ENCODE measurements at regions not wholly inside any gene's neighbourhood (a gene's known extent, or its start where the extent isn't known, plus 50 kb on each side); places are given as distances from the start of the nearest gene placed in this dataset.

DNA sequence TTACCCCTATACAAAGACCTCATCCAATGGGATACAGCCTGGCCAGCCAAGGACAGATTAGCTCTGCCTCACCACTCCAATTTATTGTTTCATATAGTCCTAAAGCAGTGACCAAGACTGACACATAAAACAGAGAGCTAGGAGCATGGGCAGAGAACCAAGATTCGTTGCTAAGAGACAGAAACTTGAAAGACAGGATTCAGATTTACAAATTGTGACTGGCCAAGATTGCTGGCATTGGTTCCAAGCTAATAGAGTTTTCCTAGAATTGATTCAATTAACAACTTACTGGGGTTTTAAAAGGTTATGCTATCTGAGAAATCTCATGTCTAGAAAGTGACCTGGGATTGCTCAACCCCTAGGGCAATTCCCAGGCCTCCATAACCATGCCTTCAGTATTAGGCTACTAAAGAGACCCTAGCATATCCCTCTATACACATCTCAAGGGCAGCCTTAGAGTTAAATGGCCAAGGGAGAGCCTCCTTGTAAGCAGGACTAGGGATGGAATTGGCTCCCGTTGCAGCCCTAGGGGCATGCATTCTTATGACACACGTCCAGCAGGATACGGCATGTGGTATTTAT, 75.6 kb downstream of the ICOS start:
- no peak for DNase-seq (ENCODE audit: low read depth in 2 of 2)

DNA sequence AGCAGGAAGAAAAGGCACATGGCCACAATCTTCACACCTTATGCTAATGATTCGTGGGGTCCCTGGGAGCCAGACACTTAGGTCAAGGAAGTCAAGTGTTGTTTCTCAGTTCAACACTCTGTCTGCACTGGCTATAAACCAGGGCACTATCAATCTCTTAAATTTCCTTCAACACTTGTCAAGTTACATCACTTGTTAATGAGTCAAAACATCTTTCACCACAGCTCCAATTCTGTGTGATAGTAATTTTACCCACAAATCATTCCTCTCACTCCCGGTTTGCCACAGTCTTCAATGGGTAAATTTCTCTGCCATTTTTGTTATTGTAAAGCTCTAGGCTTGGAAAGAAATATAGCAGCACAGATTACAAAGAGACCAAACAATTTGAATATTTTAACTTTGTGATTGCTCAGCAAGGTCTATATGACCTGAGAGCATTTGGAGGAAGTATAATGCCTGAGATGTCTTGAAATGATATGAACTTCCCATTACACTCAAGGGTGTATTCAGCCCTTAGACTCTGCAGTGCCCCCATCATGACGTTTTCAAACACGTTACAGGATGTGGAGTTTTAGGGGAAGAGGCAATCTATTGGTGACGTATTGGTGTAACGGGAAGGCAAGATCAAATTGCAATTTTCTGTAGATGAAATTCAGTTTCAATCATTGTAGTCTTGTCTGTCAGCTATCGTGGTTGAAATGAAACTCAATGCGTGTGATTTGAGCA, 78.7 kb downstream of the ICOS start:
- no peak for DNase-seq (ENCODE audit: low read depth in 2 of 2)

DNA sequence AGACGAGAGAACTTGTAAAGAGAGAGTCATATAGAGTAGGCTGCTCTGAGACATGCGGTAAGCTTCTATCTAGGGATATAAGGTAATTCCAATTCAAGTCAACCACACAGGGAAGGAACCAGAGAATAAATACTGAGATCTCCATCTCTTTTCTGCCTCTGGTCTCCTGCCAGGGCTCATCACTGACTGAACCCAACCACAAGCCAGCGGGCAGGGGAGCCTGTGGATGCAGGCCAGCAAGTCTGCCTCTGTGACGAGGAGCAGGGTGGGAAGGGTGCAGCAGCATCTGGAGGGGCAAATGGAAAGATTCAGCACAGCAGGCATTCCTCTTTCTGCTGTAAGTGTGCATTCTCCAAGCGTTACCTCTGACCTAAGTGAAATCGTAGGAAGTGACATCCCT, 82.2 kb downstream of the ICOS start:
- no peak for DNase-seq (ENCODE audit: low read depth in 2 of 2)

DNA sequence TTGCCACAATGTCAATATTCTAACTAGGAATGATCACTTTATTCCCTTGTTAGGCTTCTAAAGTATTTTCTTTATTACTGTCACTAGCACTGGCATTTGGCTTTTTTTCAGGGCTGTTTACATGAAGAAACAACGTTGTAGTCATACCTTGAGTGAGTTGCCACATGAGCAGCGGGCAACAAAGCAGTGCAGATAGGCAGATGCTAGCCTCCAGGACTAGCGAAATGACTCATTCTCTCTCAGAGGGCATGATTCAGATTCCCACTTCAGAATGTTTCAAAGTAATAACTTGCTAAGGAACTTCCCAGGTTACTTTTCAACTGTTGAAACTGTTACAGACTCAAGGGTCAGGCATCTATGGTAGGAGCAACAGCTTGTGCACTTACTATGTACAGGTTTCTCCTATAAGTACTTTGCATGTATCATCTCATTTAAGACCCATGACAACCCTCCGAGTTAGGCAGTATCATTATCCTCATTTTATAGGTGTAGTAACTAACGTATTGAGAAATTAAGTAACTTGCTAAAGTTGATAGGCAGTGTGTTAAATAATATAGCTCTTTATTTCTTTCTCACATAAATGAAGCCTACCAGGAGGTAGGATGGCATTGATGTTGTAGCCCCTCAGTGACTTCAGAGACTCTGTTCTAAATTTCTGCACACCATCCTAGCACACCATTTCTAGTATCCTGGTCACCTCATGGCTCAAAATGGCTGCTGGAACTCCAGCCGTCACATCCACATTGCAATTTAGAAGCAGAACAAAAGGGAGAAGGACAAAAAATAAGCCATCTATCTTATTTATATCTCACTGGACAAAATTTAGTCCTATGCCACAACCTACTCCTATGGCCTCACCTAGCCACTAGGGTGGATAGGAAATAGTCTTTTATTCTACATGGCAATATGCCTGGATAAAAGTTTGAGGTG, 83.3 kb downstream of the ICOS start:
- peak; percentile 33 to 60 for DNase-seq (ENCODE audit: low read depth in 2 of 2)

DNA sequence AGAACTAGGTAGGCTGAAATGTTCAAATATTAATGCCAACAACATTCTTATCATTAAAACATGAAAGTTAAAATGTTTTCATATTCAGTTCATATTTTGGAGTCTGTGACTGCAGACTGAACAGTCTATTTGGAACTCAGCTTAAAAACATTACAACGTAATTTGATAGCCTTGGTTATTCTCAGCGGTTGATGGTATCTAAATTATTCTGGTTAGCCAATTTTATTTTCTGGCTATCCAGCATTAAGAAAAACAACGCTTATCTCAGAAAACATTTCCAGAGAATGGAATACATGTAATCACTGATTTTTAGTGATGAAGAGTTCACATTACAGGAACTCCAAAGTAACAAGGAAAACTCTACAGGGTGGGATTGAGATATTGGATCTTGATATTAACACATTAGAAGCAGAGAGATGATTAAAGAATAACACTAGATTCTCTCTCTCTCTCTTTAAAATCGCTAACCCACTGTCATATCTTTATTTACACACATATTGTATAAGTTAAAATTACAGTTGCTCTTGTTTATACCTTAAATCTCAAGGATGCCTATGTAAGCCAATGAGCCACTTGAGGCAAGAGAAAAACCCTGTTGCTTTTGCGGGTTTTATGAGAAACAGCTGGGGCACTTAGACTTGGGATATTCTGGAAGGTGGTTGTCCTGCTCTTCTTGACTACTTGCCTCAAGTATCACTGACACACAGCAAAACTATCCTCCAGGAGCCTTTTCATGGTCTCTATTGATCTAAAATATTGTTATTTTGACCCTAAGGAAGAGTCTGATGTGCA, 84.9 kb downstream of the ICOS start:
- DNase-seq (ENCODE audit: low read depth in 2 of 2) = no peak

DNA sequence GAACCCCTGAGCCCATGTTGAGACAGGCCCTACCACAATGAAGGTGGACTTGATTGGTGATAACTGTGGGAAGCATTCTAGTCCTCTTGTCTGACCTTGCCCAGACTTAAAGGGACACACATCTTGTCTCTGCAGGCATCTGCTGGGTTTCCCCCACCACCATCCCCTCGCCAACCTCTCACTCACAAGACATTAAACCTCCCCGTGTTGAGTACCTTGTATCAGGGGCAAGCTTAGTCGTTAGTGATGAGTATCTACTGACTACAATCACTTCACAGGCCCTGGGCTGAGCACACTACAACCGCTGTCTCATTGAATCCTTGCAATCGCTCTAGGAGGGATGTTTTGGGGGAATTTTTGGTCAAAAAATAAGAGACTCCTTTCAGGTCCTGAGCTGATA, 86.0 kb downstream of the ICOS start:
- no peak for DNase-seq (ENCODE audit: low read depth in 2 of 2)

DNA sequence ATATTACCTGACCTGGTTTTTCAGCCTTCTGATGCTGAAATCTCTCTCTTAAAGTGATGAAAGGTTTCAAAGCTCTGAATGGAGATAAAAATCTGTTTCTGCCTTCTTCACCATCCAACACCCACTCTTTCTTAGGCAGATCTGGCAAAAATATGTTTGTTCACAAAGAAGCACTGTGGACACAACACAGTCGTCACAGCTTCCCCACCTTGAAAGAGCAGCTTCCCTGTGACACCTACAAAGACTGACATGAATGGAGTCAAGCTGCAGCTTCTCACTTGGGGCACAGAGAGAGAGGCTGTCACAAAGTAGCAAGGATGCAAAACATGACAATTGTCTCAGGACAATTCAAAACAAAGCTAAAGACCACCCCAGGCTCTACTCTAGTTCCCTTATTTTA, 86.5 kb downstream of the ICOS start:
- no peak for DNase-seq (ENCODE audit: low read depth in 2 of 2)

DNA sequence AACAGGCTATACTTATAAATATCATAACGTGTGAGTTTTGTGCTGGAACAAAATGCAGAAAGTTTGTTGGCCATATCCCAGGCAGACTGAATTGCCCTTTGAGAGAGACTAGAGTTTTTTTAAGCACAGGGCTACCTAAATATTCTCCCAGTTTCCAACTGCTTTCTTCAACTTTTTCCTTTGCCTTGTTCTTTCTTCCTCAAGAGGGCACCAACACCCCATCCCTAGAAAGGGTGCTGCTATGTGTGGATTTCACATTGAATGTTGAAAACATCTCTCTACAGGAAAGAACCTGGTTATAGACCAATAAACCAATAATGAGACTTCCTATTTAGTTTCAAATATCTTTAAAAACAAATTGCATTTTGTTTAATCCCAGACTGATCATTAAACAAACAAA, 87.9 kb downstream of the ICOS start:
- no peak for DNase-seq (ENCODE audit: low read depth in 2 of 2)

DNA sequence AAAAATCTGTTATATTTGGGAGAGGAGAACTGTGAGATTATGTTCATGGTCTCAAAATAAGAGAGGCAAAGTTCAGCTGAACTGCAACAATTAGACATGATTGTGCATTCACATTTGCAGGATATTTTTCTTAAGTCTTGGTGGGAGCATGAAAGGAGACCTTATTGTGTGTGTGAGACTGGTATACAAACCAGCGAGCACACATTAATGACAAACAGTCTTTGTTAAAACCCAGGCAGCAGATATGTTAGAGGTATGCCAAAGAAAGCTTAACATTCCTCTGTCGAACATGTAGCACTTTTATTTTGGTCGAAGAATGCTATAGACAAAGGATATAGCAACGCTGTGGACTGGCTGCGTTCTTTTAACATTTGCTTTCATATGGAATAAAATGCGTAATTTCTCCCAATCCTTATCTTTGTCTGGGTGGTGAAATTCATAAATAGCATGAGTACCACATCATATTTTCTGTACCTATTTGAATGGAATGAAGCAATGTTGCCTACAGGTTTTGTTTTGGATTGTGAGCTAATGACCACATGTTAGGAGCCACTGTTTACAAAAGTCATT, 88.4 kb downstream of the ICOS start:
- no peak for DNase-seq (ENCODE audit: low read depth in 2 of 2)

DNA sequence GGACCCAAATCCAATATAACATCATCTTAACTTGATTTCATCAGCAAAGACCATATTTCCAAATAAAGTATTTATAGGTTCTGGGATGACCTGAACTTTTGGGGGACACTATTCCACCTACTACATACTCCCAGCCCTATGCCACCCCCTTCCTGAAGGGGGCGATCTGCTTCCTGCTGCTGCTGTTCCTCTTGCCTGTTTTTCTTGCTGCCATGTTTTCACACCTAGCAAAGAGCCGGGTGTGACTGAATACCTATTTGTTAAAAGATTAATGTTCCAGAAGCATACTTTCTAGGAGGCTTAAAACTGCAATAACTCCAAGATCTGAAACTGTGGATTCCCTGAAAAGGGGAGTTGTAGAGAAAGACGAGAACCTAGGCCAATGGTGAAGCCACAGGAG, 89.7 kb downstream of the ICOS start:
- no peak for DNase-seq (ENCODE audit: low read depth in 2 of 2)

DNA sequence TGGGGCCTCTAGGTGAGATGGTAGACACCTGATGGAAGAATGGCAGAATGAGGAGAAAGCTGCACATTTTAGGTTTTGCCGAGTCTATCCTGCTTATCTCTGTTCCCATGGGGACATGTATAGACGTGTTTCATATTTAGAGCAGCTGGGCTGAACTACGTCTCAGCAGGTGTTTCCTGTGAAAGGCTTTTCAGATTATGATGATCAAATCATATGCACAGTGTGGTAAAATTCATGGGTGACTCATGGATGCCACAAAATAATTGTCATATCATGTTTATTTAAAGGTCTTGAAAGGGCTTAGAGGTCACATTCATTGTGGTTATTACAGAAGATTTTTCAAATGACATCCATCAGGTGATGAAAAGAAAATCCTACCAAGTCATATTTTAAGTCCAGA, 90.5 kb downstream of the ICOS start:
- DNase-seq (ENCODE audit: low read depth in 2 of 2) = no peak

DNA sequence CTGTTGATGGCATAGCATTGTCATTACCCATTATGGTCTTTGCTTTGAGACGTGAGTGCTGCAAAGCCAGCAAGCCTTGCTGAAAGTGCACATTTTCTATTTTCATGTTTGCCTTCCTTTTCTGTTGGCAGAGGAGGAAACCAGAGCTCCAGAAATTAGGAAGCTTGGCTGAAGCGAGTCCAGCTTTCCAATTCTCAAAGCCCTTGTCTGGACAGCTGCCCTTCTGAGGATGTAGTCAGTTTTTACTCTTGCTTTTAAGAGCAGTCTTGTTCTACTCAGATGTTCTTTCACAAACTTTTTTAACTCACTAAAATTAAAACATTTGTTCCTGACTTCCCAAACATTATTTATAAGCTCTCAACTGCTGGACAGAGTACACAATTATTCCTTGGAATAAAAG, 93.8 kb downstream of the ICOS start:
- DNase-seq (ENCODE audit: low read depth in 2 of 2) = no peak

DNA sequence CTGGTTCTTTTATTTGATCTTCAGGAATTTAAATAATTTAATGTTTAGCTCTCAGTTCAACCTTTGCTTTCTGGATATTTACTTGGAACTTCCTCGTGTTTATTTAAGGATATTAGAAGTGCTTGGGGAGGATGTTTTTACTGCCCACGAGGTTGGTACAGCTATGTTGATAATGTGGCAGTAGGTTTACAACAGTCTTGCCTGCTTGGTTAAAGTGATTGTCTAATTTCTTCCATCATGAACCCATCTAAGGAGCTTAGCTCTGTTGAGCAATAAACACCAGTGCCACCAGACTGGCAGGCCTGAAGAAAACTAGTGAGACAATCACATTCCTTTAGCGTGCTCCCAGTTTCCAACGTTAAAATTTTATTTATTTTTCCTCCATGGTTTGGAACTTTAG, 94.5 kb downstream of the ICOS start:
- DNase-seq (ENCODE audit: low read depth in 2 of 2) = no peak

DNA sequence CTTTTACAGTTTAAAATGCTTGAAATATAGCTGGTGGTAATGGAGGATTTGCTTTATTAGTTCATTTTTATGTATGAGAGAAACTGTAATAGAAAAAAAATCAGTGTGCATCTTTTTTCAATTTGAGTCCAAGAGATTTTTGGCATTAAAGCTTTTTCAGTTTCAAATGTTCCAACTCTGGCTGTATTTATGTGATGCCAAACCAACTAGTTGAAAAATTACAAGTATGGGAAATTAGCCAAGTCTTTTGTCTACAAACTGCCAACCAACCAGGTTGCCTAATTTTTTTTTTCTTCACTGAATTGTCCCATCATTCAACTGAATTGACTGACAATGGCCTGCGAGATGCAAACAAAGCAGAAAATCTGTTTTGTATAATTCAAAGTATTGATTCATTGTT, 95.7 kb downstream of the ICOS start:
- no peak for DNase-seq (ENCODE audit: low read depth in 2 of 2)

DNA sequence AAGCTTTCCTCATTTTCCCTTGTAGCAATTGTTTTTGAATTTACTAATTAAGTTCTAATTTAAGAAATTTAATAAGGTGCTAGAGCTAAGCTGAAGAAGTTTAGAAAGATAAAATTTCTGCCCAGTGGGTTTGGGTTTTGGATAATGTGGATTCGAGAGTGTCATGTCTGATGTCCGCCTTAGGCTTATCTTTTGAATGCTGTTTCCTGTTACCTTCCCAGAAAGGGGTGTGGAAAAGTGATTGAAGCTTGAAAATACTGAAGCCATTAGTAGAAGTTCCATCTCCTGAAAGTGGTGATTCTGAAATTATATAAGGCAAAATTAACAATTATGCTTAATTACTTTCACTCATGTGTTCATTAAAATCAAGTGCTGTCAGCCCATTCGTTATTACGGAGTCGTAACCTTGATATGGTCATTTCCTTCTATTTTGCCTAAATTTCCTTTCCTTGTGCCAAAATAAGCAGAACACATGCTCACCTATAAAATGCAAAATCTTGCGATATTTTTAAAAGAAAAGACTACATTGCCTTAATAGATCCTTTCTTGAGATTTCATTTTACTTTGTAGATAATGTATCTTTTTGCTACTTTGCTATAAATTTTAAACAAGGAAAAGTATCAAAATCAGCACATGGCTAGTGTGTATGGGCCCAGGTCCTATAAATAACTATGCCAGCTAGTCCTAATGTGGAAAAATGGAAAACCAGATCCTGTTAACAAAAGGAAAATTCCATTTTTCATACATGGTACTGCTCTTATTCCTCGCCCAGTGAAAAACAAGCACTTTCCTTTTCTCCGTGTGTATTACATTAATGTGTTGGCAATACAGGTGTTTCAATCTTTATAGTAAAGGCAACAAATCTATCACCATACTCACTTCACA, 97.3 kb downstream of the ICOS start:
- no peak for DNase-seq (ENCODE audit: low read depth in 2 of 2)

DNA sequence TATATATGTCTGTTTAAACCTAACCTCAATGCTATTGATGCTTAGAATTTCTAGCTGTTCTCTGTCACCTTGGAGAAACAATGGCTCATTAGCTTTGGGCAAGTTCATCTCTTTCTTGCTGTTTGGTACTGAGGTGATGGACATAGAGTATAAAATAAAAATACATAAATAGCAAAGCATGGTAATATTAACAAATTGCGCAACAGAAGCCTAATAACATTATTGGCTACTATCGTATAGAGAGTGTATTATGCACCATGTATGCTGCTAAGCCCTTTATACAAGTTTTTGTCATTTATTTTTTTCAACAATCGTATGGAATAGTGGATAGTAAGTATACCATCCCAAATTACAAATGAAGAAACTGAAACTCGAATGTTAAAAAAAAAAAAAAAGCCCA, 100.1 kb downstream of the ICOS start:
- DNase-seq (ENCODE audit: low read depth in 2 of 2) = no peak

DNA sequence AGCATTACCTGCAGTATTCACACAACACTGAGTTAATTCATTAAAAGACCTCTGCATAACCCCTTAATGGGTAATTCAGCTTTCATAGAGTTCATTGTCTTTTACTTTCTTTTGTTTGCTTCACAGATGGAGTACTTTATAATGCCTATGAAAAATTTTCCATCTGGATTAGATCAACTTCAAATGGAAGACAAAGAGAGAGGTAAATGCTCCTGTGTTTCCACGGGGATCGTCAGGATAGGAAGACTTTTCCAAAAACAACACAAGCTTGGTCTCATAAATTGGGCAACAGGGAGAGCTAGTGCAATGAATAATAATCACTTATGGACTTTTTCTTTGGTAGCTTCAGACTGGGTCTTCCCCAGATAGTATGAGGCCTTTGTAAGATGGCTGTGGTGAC, 100.7 kb downstream of the ICOS start:
- DNase-seq (ENCODE audit: low read depth in 2 of 2) = no peak

DNA sequence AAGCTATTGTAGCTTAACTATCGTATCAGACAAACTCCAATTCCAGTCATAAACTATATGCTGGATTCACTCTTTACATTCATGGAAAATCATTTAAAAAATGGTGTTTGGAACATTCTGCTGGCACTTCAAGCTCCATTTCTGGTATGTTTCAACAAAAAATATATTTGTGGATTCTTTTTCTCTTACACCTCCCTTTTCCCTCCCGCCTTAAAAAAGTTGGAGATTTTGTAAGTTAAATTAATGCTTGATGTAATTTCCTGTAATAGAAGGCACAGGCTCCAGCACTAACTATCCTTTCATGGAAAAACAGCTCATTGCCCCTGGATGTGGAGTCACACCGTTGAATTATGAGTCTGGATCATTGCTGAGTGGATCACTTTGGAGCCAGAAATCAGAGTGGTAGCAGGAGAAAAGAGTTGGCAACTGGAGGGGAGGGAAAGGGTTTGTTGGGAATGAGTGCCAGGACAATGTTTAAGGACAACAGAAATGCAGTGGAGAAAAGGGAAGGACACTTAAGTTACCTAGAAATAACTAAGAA, 102.8 kb downstream of the ICOS start:
- no peak for DNase-seq (ENCODE audit: low read depth in 2 of 2)

DNA sequence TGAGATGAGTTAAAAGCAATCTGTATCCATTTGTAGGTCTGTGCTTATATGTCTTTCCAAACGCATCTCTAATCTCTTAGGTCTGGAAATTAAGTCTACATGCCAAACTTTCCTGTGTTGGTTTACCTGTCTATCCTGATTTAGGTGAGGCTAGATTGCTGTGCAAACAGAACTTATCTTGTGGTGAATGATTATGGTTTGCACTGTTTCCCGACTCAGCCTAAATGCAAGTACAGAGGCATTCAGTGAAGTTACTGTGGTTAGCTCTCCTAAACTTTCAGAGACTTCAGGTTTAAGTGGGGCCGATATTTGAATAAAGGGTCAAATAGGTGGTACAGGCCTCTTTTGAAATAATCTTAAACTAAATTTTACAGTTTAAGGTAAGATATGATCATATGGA, 103.5 kb downstream of the ICOS start:
- DNase-seq (ENCODE audit: low read depth in 2 of 2) = no peak

DNA sequence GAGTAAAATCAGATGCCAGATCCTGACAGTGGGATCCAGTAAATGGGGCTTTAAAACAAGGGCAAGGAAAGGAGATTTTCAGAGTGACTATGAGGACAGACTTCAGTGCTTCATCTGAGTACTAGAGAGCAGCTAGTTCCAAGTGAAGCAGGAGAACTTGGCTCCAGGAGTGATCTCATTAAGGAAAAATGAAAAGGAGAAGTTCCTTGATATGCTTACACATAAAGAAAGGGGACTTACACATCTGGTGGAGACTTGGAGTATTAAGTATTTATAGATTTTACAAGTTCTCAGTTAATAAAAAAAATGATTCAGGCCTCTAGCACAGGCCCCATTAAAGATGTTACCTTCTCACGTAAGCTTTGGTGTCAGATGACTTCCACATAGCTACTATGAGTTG, 105.8 kb downstream of the ICOS start:
- DNase-seq (ENCODE audit: low read depth in 2 of 2) = no peak
